C4-2B (cell line): ENCODE measurements at regions not wholly inside any gene's neighbourhood (a gene's known extent, or its start where the extent isn't known, plus 50 kb on each side); places are given as distances from the start of the nearest gene placed in this dataset.

Experiments used
- ZFX ChIP-seq: fragments of 450-650 bp; IDR thresholded peaks from 2 replicates; pipeline ENCODE4 v1.6.1; 2017
- TF ChIP-seq, protein P1 (sequence below): fragments of 450-650 bp; conservative IDR thresholded peaks from 2 replicates; pipeline ENCODE4 v1.5.1; 2017; ENCODE audit warnings: mild to moderate bottlenecking

DNA sequence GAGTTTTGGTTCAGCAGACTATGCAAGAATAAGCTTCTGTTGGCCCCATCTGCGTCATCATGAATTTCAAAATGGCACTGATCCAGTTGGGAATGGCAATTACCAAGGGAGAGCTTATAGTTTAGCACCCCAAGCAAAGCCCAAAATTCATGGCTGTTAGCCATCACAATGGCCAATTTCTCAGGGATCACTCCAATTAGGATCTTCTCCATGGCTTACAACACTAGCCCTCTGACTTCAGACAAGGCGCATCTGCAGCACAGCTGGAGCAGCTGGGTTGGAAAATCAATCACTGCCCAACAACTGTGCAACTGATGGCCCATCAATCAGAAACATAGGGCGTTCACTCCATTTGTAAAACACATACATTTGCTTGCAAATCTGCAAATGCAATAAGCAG, 273.6 kb downstream of the SRBD1 start:
- TF ChIP-seq, protein P1, sequence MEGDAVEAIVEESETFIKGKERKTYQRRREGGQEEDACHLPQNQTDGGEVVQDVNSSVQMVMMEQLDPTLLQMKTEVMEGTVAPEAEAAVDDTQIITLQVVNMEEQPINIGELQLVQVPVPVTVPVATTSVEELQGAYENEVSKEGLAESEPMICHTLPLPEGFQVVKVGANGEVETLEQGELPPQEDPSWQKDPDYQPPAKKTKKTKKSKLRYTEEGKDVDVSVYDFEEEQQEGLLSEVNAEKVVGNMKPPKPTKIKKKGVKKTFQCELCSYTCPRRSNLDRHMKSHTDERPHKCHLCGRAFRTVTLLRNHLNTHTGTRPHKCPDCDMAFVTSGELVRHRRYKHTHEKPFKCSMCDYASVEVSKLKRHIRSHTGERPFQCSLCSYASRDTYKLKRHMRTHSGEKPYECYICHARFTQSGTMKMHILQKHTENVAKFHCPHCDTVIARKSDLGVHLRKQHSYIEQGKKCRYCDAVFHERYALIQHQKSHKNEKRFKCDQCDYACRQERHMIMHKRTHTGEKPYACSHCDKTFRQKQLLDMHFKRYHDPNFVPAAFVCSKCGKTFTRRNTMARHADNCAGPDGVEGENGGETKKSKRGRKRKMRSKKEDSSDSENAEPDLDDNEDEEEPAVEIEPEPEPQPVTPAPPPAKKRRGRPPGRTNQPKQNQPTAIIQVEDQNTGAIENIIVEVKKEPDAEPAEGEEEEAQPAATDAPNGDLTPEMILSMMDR = no peak
- no peak for TF ChIP-seq ZFX
